ENCODE measurements at regions not wholly inside any gene's neighbourhood (a gene's known extent, or its start where the extent isn't known, plus 50 kb on each side); places are given as distances from the start of the nearest gene placed in this dataset.

DNA sequence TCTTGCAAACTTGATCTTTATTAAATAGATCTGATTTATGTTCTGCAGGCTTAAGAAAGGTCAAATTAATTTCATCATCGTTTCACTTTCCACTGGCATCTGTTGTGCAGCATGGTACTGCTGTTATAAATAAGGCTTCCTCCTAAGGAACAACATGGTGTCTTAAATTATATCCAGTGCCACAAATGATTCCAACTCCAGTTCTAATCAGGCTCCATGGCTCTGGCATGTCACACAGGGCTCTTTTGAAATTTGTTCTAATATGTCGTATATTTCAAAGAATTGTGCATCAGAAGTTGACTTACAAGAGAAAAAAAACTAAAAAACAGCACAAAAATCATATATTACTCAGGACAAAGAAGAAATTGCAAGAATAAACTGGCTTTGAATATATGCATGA is 1090.8 kb upstream of the CELF2 start:
- no peaks in the 10 kb centered on the region for H3K27me3 ChIP-seq (ENCODE audit: insufficient read depth, low read length, poor library complexity)
- H2BK5ac ChIP-seq (ENCODE audit: low read length) = no peak overlapping the region
- no peak overlapping the region for H2BK120ac ChIP-seq (ENCODE audit: low read depth, low read length)
- no peak overlapping the region for H3K56ac ChIP-seq (ENCODE audit: low read length)
- H3K18ac ChIP-seq (ENCODE audit: low read length) = no peak overlapping the region
- no peaks in the 10 kb centered on the region for H3K36me3 ChIP-seq (ENCODE audit: control insufficient read depth, insufficient read depth, low read length)
- no CpG with 5 or more reads among the region's 2 CpGs for WGBS (ENCODE audit: extremely low coverage, insufficient coverage, low lambda C conversion rate)
- no peak overlapping the region for H2AK5ac ChIP-seq (ENCODE audit: low read length)
- no peak overlapping the region for H3K27ac ChIP-seq (ENCODE audit: low read depth, low read length)
- H3K79me1 ChIP-seq (ENCODE audit: low read length) = no peaks in the 10 kb centered on the region
- H4K8ac ChIP-seq (ENCODE audit: low read depth, low read length) = no peak overlapping the region
- no peak overlapping the region for H3K4ac ChIP-seq (ENCODE audit: low read depth, low read length)
- H4K5ac ChIP-seq (ENCODE audit: low read length) = no peak overlapping the region
- H3K4me3 ChIP-seq (ENCODE audit: low read length) = no peak overlapping the region
- no peaks in the 10 kb centered on the region for H3K4me1 ChIP-seq (ENCODE audit: control insufficient read depth, low read depth, low read length)
- no peak for DNase-seq
- H3K79me2 ChIP-seq (ENCODE audit: control insufficient read depth, insufficient read depth, low read length) = no peaks in the 10 kb centered on the region
- no peak overlapping the region for H2BK15ac ChIP-seq (replicated peaks; ENCODE audit: low read depth)
- H3K23ac ChIP-seq (ENCODE audit: low read length) = no peak overlapping the region
- no peak overlapping the region for H3K4me2 ChIP-seq (ENCODE audit: low read length)
- H3K9ac ChIP-seq (ENCODE audit: low read length) = no peak overlapping the region

DNA sequence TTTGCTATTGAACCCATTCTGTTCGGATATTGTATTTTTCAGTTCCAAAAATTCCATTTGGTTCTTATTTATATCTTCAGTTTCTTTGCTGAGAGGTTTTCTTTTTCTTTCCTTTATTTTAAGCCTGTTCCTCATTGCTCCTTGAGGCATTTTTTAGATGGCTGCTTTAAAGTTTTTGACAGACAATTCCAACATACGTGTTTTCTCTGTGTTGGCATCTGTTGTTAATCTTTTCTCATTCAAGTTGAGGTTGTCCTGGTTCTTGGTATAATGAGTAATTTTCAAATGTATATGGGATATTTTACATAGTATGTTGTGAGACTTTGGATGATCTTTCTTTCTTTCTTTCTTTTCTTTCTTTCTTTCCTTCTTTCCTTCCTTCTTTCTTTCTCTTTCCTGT is 1078.0 kb upstream of the CELF2 start:
- no peak overlapping the region for H3K4ac ChIP-seq (ENCODE audit: low read depth, low read length)
- no peak overlapping the region for H4K8ac ChIP-seq (ENCODE audit: low read depth, low read length)
- no peak overlapping the region for H3K23ac ChIP-seq (ENCODE audit: low read length)
- no peak overlapping the region for H3K4me2 ChIP-seq (ENCODE audit: low read length)
- H2BK120ac ChIP-seq (ENCODE audit: low read depth, low read length) = no peak overlapping the region
- no peak overlapping the region for H3K9ac ChIP-seq (ENCODE audit: low read length)
- no peaks in the 10 kb centered on the region for H3K79me1 ChIP-seq (ENCODE audit: low read length)
- no CpG with 5 or more reads among the region's 2 CpGs for WGBS (ENCODE audit: extremely low coverage, insufficient coverage, low lambda C conversion rate)
- H3K27me3 ChIP-seq (ENCODE audit: insufficient read depth, low read length, poor library complexity) = no peaks in the 10 kb centered on the region
- no peaks in the 10 kb centered on the region for H3K4me1 ChIP-seq (ENCODE audit: control insufficient read depth, low read depth, low read length)
- no peak overlapping the region for H2AK5ac ChIP-seq (ENCODE audit: low read length)
- H3K18ac ChIP-seq (ENCODE audit: low read length) = no peak overlapping the region
- no peak overlapping the region for H2BK5ac ChIP-seq (ENCODE audit: low read length)
- H4K5ac ChIP-seq (ENCODE audit: low read length) = no peak overlapping the region
- H3K27ac ChIP-seq (ENCODE audit: low read depth, low read length) = no peak overlapping the region
- H2BK15ac ChIP-seq (replicated peaks; ENCODE audit: low read depth) = no peak overlapping the region
- H3K56ac ChIP-seq (ENCODE audit: low read length) = no peak overlapping the region
- H3K4me3 ChIP-seq (ENCODE audit: low read length) = no peak overlapping the region
- no peak for DNase-seq
- no peaks in the 10 kb centered on the region for H3K79me2 ChIP-seq (ENCODE audit: control insufficient read depth, insufficient read depth, low read length)
- H3K36me3 ChIP-seq (ENCODE audit: control insufficient read depth, insufficient read depth, low read length) = no peaks in the 10 kb centered on the region

DNA sequence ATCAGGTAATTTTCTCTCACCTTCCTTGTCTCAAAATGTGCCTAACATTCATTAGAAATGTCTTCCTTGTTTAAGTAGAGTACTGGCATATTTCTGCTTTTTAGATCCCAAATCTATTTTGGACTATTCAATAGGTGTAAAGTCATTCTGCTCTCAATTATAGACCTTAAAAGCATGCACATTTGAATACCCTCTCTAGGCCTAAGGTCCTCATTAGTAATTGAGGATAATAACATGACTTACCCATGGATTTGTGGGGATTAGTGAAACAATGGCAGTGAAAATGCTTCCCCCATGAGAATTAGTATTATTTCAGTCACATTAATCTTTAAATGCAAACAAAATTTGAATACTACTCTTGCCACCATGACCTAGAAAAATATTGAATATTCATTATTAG is 1073.0 kb upstream of the CELF2 start:
- Histone ChIP-seq H3K23ac (ENCODE audit: low read length) (no peak overlapping the region), H3K27ac (ENCODE audit: low read depth, low read length) (no peak overlapping the region), H2AK5ac (ENCODE audit: low read length) (no peak overlapping the region), H3K4me1 (ENCODE audit: control insufficient read depth, low read depth, low read length) (no peaks in the 10 kb centered on the region), H3K4me3 (ENCODE audit: low read length) (no peak overlapping the region), H3K79me1 (ENCODE audit: low read length) (no peaks in the 10 kb centered on the region), H4K8ac (ENCODE audit: low read depth, low read length) (no peak overlapping the region), H2BK120ac (ENCODE audit: low read depth, low read length) (no peak overlapping the region), H3K27me3 (ENCODE audit: insufficient read depth, low read length, poor library complexity) (no peaks in the 10 kb centered on the region), H2BK5ac (ENCODE audit: low read length) (no peak overlapping the region), H3K18ac (ENCODE audit: low read length) (no peak overlapping the region), H3K36me3 (ENCODE audit: control insufficient read depth, insufficient read depth, low read length) (no peaks in the 10 kb centered on the region), H3K4me2 (ENCODE audit: low read length) (no peak overlapping the region), H4K5ac (ENCODE audit: low read length) (no peak overlapping the region), H3K56ac (ENCODE audit: low read length) (no peak overlapping the region), H3K79me2 (ENCODE audit: control insufficient read depth, insufficient read depth, low read length) (no peaks in the 10 kb centered on the region), H2BK15ac (replicated peaks; ENCODE audit: low read depth) (no peak overlapping the region), H3K4ac (ENCODE audit: low read depth, low read length) (no peak overlapping the region), H3K9ac (ENCODE audit: low read length) (no peak overlapping the region)
- DNase-seq = no peak

DNA sequence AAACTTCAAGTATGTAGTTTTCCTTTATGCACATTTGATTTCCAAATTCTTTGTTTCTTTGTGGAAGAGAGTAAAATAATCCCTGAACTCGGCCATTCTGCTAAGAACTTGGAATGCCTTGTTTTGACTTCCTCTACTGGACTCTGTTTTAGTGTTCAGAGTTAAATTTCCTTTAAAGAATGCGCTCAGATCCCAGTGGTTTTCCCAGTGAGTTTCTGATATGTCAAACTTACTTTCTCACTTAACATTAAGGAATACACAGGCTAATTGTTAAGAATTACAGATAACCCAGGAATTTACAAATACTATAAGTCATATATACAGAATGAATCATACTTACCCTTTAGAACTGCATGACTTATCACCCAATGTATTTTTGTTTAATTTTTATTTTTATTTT is 1067.6 kb upstream of the CELF2 start:
- H3K79me1 ChIP-seq (ENCODE audit: low read length) = no peaks in the 10 kb centered on the region
- no peak overlapping the region for H3K56ac ChIP-seq (ENCODE audit: low read length)
- WGBS (ENCODE audit: extremely low coverage, insufficient coverage, low lambda C conversion rate) = no CpG with 5 or more reads among the region's 2 CpGs
- H3K27ac ChIP-seq (ENCODE audit: low read depth, low read length) = no peak overlapping the region
- no peak overlapping the region for H4K5ac ChIP-seq (ENCODE audit: low read length)
- no peak overlapping the region for H2AK5ac ChIP-seq (ENCODE audit: low read length)
- H2BK5ac ChIP-seq (ENCODE audit: low read length) = no peak overlapping the region
- no peaks in the 10 kb centered on the region for H3K36me3 ChIP-seq (ENCODE audit: control insufficient read depth, insufficient read depth, low read length)
- no peak overlapping the region for H3K4ac ChIP-seq (ENCODE audit: low read depth, low read length)
- no peaks in the 10 kb centered on the region for H3K27me3 ChIP-seq (ENCODE audit: insufficient read depth, low read length, poor library complexity)
- no peak for DNase-seq
- no peak overlapping the region for H4K8ac ChIP-seq (ENCODE audit: low read depth, low read length)
- no peak overlapping the region for H3K23ac ChIP-seq (ENCODE audit: low read length)
- no peak overlapping the region for H3K4me3 ChIP-seq (ENCODE audit: low read length)
- H3K18ac ChIP-seq (ENCODE audit: low read length) = no peak overlapping the region
- H3K4me1 ChIP-seq (ENCODE audit: control insufficient read depth, low read depth, low read length) = no peaks in the 10 kb centered on the region
- no peak overlapping the region for H2BK15ac ChIP-seq (replicated peaks; ENCODE audit: low read depth)
- H3K9ac ChIP-seq (ENCODE audit: low read length) = no peak overlapping the region
- H3K79me2 ChIP-seq (ENCODE audit: control insufficient read depth, insufficient read depth, low read length) = no peaks in the 10 kb centered on the region
- H2BK120ac ChIP-seq (ENCODE audit: low read depth, low read length) = no peak overlapping the region
- no peak overlapping the region for H3K4me2 ChIP-seq (ENCODE audit: low read length)

DNA sequence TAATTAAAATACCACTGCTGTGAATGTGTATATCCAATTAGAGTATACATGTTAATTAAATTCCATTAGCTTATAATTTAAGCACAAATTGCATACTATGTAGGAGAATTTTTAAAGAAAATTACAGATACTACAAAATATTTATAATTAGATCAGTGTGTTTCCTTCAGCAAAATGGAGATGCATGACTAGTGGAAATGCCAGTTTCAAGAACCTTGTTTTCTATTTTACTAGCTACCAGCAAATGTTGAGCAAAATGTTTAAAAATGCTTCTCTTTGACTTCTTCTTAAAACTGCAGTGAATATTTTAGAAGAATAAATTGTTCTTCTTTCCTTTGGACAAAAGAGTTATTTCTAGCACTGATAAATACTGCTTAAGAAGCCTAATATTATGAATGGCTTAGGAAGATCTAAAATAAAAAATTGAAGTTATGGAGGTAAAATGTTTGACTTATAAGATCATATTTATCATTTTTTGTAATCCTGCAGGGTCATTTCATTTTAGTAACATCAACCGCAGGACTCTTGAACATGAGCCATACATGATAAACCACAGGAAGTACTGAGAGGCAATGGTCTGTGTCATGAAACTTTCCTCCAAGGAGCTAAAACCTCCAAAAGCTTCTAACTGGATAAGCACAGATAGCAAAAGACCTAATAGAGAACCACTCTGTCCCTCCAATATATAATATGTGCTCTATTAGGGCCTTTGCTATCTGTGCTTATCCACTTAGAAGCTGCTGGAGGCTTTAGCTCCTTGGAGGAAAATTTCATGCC is 1066.0 kb upstream of the CELF2 start:
- no peak overlapping the region for H2BK15ac ChIP-seq (replicated peaks; ENCODE audit: low read depth)
- H4K5ac ChIP-seq (ENCODE audit: low read length) = no peak overlapping the region
- no CpG with 5 or more reads among the region's 1 CpG for WGBS (ENCODE audit: extremely low coverage, insufficient coverage, low lambda C conversion rate)

DNA sequence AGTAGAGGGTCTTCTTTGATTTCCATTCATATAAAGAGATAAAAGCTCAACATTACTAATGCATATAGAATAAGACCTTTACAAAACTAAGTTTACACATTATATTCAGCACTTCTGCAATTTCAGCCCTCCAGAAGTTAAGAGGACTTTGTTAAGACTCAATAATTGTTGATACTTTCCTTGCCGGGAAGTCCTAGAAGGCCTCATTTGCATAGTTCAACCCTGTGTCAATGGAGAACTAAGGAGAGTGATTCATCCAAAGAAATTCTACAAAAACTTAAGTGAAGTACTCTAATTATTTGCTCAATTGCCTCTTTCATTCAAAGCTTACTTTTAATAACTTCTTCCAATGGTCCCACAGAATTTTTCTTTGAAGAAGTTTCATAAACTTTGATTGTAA is 1060.3 kb upstream of the CELF2 start:
- Histone ChIP-seq H4K5ac (ENCODE audit: low read length) (no peak overlapping the region), H3K4me1 (ENCODE audit: control insufficient read depth, low read depth, low read length) (no peaks in the 10 kb centered on the region), H3K18ac (ENCODE audit: low read length) (no peak overlapping the region), H3K4me2 (ENCODE audit: low read length) (no peak overlapping the region), H3K79me1 (ENCODE audit: low read length) (no peaks in the 10 kb centered on the region), H3K4me3 (ENCODE audit: low read length) (no peak overlapping the region), H2BK15ac (replicated peaks; ENCODE audit: low read depth) (no peak overlapping the region), H2BK120ac (ENCODE audit: low read depth, low read length) (no peak overlapping the region), H3K56ac (ENCODE audit: low read length) (no peak overlapping the region), H2BK5ac (ENCODE audit: low read length) (no peak overlapping the region), H3K36me3 (ENCODE audit: control insufficient read depth, insufficient read depth, low read length) (no peaks in the 10 kb centered on the region), H3K4ac (ENCODE audit: low read depth, low read length) (no peak overlapping the region), H3K9ac (ENCODE audit: low read length) (no peak overlapping the region), H3K27ac (ENCODE audit: low read depth, low read length) (no peak overlapping the region), H3K23ac (ENCODE audit: low read length) (no peak overlapping the region), H4K8ac (ENCODE audit: low read depth, low read length) (no peak overlapping the region), H3K79me2 (ENCODE audit: control insufficient read depth, insufficient read depth, low read length) (no peaks in the 10 kb centered on the region), H2AK5ac (ENCODE audit: low read length) (no peak overlapping the region), H3K27me3 (ENCODE audit: insufficient read depth, low read length, poor library complexity) (no peaks in the 10 kb centered on the region)
- WGBS (ENCODE audit: extremely low coverage, insufficient coverage, low lambda C conversion rate) = no CpG with 5 or more reads among the region's 1 CpG
- peak; percentile 18 for DNase-seq

More for the DNA sequence above, 1066.0 kb upstream of the CELF2 start:
- Histone ChIP-seq H2AK5ac (ENCODE audit: low read length) (no peak overlapping the region), H3K79me1 (ENCODE audit: low read length) (no peaks in the 10 kb centered on the region), H3K4me2 (ENCODE audit: low read length) (no peak overlapping the region), H3K9ac (ENCODE audit: low read length) (no peak overlapping the region), H2BK5ac (ENCODE audit: low read length) (no peak overlapping the region), H2BK120ac (ENCODE audit: low read depth, low read length) (no peak overlapping the region), H3K4me1 (ENCODE audit: control insufficient read depth, low read depth, low read length) (no peaks in the 10 kb centered on the region), H3K36me3 (ENCODE audit: control insufficient read depth, insufficient read depth, low read length) (no peaks in the 10 kb centered on the region), H3K4me3 (ENCODE audit: low read length) (no peak overlapping the region), H3K4ac (ENCODE audit: low read depth, low read length) (no peak overlapping the region), H3K27me3 (ENCODE audit: insufficient read depth, low read length, poor library complexity) (no peaks in the 10 kb centered on the region), H3K56ac (ENCODE audit: low read length) (no peak overlapping the region), H3K23ac (ENCODE audit: low read length) (no peak overlapping the region), H3K18ac (ENCODE audit: low read length) (no peak overlapping the region), H4K8ac (ENCODE audit: low read depth, low read length) (no peak overlapping the region), H3K79me2 (ENCODE audit: control insufficient read depth, insufficient read depth, low read length) (no peaks in the 10 kb centered on the region), H3K27ac (ENCODE audit: low read depth, low read length) (no peak overlapping the region)
- no peak for DNase-seq

Measured in mesendoderm (in vitro differentiated cells).